Lower leg skin (tissue), 4 donors: ENCODE measurements at regions not wholly inside any gene's neighbourhood (a gene's known extent, or its start where the extent isn't known, plus 50 kb on each side); places are given as distances from the start of the nearest gene placed in this dataset.

Experiments
- DNase-seq, 2 donors: peaks; one replicate each; pipeline ENCODE4 v3.0.0-alpha.2; 2019; ENCODE audit warnings: low spot score in 2 of 2
- H3K4me3 ChIP-seq: fragments of 200-600 bp; sonication (generic); 2 replicates; pipeline ENCODE4 v1.5.1; 2017; ENCODE audit warnings: mild to moderate bottlenecking, low read depth; ENCODE audit not compliant: poor library complexity, severe bottlenecking
- CTCF ChIP-seq, 3 donors: fragments of 450-650 bp; IDR thresholded peaks; one replicate each; pipeline ENCODE4 v1.5.1; 2016; ENCODE audit warnings: antibody characterized with exemption in 3 of 3, mild to moderate bottlenecking in 3 of 3, moderate library complexity in 2 of 3
- POLR2A ChIP-seq, 2 donors: fragments of 450-650 bp; IDR thresholded peaks; one replicate each; pipeline ENCODE4 v1.6.1; 2016 to 2017; ENCODE audit warnings: antibody characterized with exemption in 2 of 2, mild to moderate bottlenecking in 1 of 2, moderate library complexity in 1 of 2
- WGBS, 2 donors: methylation state at CpG; one replicate each; pipeline ENCODE4 v1.1.5; 2018; 5-methylcytosine and 5-hydroxymethylcytosine counted together
- intact Hi-C: fragments of 100-400 bp; cut with DNase I; formaldehyde crosslinking; loops from one replicate; pipeline ENCODE4 v1.15.0; 2023; ENCODE audit warnings: low total_unique reads

DNA sequence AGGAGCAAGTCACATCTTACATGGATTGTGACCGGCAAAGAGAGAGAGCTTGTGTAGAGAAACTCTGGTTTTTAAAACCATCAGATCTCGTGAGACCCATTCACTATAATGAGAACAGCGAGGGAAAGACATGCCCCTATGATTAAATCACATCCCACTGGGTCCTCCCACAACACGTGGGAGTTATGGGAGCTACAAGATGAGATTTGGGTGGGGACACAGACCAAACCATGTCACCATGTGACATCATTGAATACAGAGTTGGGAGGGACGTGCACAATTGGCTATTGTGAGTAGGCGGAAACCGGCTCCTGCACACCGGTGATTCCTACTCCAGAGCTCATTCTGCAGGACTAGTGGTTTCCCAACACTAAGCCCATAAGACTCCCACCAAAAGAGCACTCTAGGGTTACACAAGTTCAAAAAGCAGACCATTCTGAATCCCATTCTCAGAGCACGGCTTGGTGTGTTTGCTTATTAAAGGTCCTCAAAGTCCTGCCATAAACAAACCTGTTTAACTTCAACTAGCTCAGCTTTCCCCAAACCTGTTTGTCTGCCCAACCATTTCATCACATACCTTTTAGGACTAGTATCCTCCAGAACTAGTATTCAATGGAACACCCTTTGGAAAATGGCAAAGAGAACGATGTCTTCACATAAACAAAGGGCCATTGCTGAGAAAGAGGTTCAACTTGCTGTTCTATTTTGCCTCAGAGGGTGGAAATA lies 167.6 kb downstream of the TLE3 start:
- DNase-seq = peak in 1 of 2 donors; percentile 40
- no peak overlapping the region for H3K4me3 ChIP-seq
- no peak for TF ChIP-seq CTCF (IDR thresholded peaks at IDR 0.05)
- TF ChIP-seq POLR2A (IDR thresholded peaks at IDR 0.05) = no peak
- WGBS, 2 donors = 86 to 87% methylated on average over 10 of the region's 10 CpGs
- intact Hi-C loops = no loop called here

DNA sequence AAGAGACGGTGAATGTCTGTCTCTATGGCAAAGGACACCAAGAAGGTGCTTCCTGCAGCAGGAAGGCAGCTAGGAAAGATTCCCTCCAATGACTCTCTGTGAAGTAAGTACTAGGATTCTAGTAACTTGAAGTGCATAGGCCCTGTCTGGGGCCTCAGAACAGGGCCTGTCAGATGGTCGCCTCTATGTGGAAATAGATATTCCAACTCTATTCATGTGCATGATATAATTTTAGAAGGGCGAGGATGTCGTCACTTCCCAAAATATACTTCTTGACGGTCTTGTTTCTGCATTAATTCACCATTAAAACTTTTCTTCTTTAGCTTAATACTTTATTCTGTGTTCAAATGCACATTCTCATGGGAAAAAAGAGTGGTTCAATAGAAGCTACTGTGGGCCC lies 167.0 kb downstream of the TLE3 start:
- TF ChIP-seq CTCF (IDR thresholded peaks at IDR 0.05) (no peak), POLR2A (IDR thresholded peaks at IDR 0.05) (no peak)
- no peak for DNase-seq
- intact Hi-C loops = no loop called here
- no peak overlapping the region for H3K4me3 ChIP-seq
- WGBS, 2 donors = 91 to 92% methylated on average over 5 of the region's 5 CpGs

GRCh38 chr15:69931156-69931555 lies 166.6 kb downstream of the TLE3 start:
- H3K4me3 ChIP-seq = no peak overlapping the region
- 80% methylated on average over 5 of the region's 5 CpGs for WGBS, 2 donors
- DNase-seq = peak in 1 of 2 donors; percentile 2
- no peak for TF ChIP-seq CTCF (IDR thresholded peaks at IDR 0.05)
- no peak for TF ChIP-seq POLR2A (IDR thresholded peaks at IDR 0.05)
- intact Hi-C loops = no loop called here

DNA sequence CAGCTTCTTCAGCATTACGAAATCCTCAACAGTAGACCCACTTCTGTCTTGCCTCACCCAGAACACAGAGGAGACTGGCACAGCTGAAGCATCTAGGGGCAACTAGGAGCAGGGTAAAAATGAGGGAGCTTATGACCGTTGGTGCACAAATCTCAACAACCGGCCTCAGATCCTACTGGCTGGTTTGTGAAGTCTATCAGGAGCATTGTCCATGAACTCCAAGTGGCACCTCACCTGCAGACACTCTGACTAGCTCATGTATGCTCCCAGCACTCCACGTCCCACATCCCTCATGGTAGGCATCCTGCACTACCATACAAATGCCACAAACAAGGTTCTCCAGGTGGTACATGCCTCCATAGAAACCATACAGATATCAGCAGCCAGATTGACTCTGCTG lies 163.1 kb downstream of the TLE3 start:
- peak in 1 of 2 donors; percentile 32 for DNase-seq

DNA sequence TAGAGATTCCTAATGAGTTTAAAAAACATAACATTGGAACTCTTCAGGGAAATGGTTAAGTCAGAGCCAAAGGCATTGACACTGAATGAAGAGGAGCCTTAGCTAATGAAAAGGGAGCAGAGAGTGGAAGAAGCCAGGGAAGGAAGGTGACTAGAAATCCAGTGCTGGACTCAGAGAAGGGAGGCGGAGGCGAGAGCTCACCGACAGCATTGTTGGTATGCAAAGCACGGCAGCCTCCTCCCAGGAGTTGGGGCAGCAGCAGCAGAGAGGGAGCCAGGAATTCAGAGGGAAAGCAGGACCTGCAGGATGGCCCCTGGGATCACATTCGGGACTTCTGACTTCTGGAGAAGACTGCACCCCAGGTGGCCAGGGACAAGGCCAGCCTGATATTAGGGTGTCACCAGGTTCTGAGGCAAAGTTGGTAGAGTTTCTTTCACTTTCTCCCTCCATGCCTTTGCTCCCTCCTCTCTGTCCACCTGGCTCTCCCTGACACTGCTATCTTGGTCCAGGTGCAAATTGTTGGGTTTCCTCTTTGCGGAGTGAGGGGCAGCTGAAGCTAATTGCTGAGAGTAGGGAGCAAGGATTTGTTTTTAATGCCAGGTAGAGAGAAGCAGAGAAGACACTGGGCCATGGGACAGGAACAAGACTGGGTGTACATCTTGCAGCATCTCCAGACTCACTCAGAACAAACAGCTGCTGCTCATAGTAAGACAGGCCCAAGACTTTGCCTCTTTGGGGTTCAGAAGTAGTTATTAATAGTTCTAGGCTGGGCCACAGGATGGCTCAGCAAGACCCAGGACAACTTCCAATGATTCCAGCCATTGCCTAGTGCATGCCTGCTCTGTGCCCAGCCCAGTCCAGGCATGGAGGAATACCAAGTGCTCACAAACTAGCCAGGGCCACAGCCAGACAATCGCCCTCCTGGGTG lies 157.9 kb downstream of the TLE3 start:
- intact Hi-C loops = no loop called here
- no peak for TF ChIP-seq POLR2A (IDR thresholded peaks at IDR 0.05)
- TF ChIP-seq CTCF (IDR thresholded peaks at IDR 0.05) = no peak
- no peak for DNase-seq

More for the DNA sequence above, 163.1 kb downstream of the TLE3 start:
- TF ChIP-seq CTCF (IDR thresholded peaks at IDR 0.05) (no peak), POLR2A (IDR thresholded peaks at IDR 0.05) (no peak)
- no peak overlapping the region for H3K4me3 ChIP-seq
- intact Hi-C loops = no loop called here
- 86 to 88% methylated on average over 4 of the region's 4 CpGs for WGBS, 2 donors

More for the DNA sequence above, 157.9 kb downstream of the TLE3 start:
- WGBS, 2 donors = 72 to 73% methylated on average over 7 of the region's 7 CpGs
- H3K4me3 ChIP-seq = no peak overlapping the region
